ENCODE measurements at regions not wholly inside any gene's neighbourhood (a gene's known extent, or its start where the extent isn't known, plus 50 kb on each side); places are given as distances from the start of the nearest gene placed in this dataset.
"Not testable (repeated sequence)": the region's sequence is repeated elsewhere in the genome, so short reads cannot be mapped to it uniquely, and the experiment has no call there.

GRCh38 chr17:77796176-77796860 is 162.2 kb upstream of the TNRC6C start:
- Histone ChIP-seq H3K36me3 (ENCODE audit: control insufficient read depth, insufficient read depth, low read length) (no peaks in the 10 kb centered on the region), H3K9me3 (ENCODE audit: control insufficient read depth, low read length) (no peaks in the 10 kb centered on the region), H3K4me3 (ENCODE audit: insufficient read depth, low read depth, low read length) (no peak overlapping the region), H3K27me3 (ENCODE audit: control insufficient read depth, insufficient read depth, low read length, poor library complexity, severe bottlenecking) (no peaks in the 10 kb centered on the region), H3K27ac (ENCODE audit: insufficient read depth, low read depth, low read length, poor library complexity, severe bottlenecking) (no peak overlapping the region), H3K4me1 (ENCODE audit: control insufficient read depth, insufficient read depth, low read length) (no peaks in the 10 kb centered on the region)
- WGBS, 2 experiments: 84 to 88% methylated on average over 9 of the region's 9 CpGs

- Histone ChIP-seq H3K4me3 (ENCODE audit: insufficient read depth, low read depth, low read length) (no peak overlapping the region), H3K27ac (ENCODE audit: insufficient read depth, low read depth, low read length, poor library complexity, severe bottlenecking) (no peak overlapping the region), H3K4me1 (ENCODE audit: control insufficient read depth, insufficient read depth, low read length) (peaks cover 14% of the 10 kb centered on the region), H3K9me3 (ENCODE audit: control insufficient read depth, low read length) (no peaks in the 10 kb centered on the region), H3K27me3 (ENCODE audit: control insufficient read depth, insufficient read depth, low read length, poor library complexity, severe bottlenecking) (peaks cover 5% of the 10 kb centered on the region), H3K36me3 (ENCODE audit: control insufficient read depth, insufficient read depth, low read length) (no peaks in the 10 kb centered on the region)
- 94 to 97% methylated on average over 7 of the region's 7 CpGs for WGBS, 2 experiments
These were observed 160.5 kb upstream of the TNRC6C start for GRCh38 chr17:77798031-77798430.

GRCh38 chr17:77798481-77798880 is 160.0 kb upstream of the TNRC6C start:
- H3K4me1 ChIP-seq (ENCODE audit: control insufficient read depth, insufficient read depth, low read length): peaks cover 18% of the 10 kb centered on the region
- no peak overlapping the region for H3K27ac ChIP-seq (ENCODE audit: insufficient read depth, low read depth, low read length, poor library complexity, severe bottlenecking)
- H3K27me3 ChIP-seq (ENCODE audit: control insufficient read depth, insufficient read depth, low read length, poor library complexity, severe bottlenecking): peaks cover 5% of the 10 kb centered on the region
- no peaks in the 10 kb centered on the region for H3K9me3 ChIP-seq (ENCODE audit: control insufficient read depth, low read length)
- H3K4me3 ChIP-seq (ENCODE audit: insufficient read depth, low read depth, low read length): no peak overlapping the region
- H3K36me3 ChIP-seq (ENCODE audit: control insufficient read depth, insufficient read depth, low read length): no peaks in the 10 kb centered on the region
- WGBS, 2 experiments: 92 to 96% methylated on average over 8 of the region's 8 CpGs

- peaks cover 11% of the 10 kb centered on the region for H3K27me3 ChIP-seq (ENCODE audit: control insufficient read depth, insufficient read depth, low read length, poor library complexity, severe bottlenecking)
- 87 to 91% methylated on average over 15 of the region's 15 CpGs for WGBS, 2 experiments
- H3K9me3 ChIP-seq (ENCODE audit: control insufficient read depth, low read length): no peaks in the 10 kb centered on the region
- no peak overlapping the region for H3K27ac ChIP-seq (ENCODE audit: insufficient read depth, low read depth, low read length, poor library complexity, severe bottlenecking)
- H3K4me1 ChIP-seq (ENCODE audit: control insufficient read depth, insufficient read depth, low read length): peaks cover 31% of the 10 kb centered on the region
- H3K4me3 ChIP-seq (ENCODE audit: insufficient read depth, low read depth, low read length): no peak overlapping the region
- H3K36me3 ChIP-seq (ENCODE audit: control insufficient read depth, insufficient read depth, low read length): no peaks in the 10 kb centered on the region
These were observed 157.7 kb upstream of the TNRC6C start for GRCh38 chr17:77800816-77801215.

GRCh38 chr17:77801545-77802332 is 156.8 kb upstream of the TNRC6C start:
- Histone ChIP-seq H3K36me3 (ENCODE audit: control insufficient read depth, insufficient read depth, low read length) (no peaks in the 10 kb centered on the region), H3K27ac (ENCODE audit: insufficient read depth, low read depth, low read length, poor library complexity, severe bottlenecking) (no peak overlapping the region), H3K9me3 (ENCODE audit: control insufficient read depth, low read length) (no peaks in the 10 kb centered on the region), H3K27me3 (ENCODE audit: control insufficient read depth, insufficient read depth, low read length, poor library complexity, severe bottlenecking) (peaks cover 11% of the 10 kb centered on the region), H3K4me3 (ENCODE audit: insufficient read depth, low read depth, low read length) (no peak overlapping the region), H3K4me1 (ENCODE audit: control insufficient read depth, insufficient read depth, low read length) (peaks cover 31% of the 10 kb centered on the region)
- 86 to 88% methylated on average over 20 of the region's 20 CpGs for WGBS, 2 experiments

GRCh38 chr17:77802333-77802615 is 156.2 kb upstream of the TNRC6C start:
- Histone ChIP-seq H3K36me3 (ENCODE audit: control insufficient read depth, insufficient read depth, low read length) (no peaks in the 10 kb centered on the region), H3K4me3 (ENCODE audit: insufficient read depth, low read depth, low read length) (no peak overlapping the region), H3K27ac (ENCODE audit: insufficient read depth, low read depth, low read length, poor library complexity, severe bottlenecking) (no peak overlapping the region), H3K4me1 (ENCODE audit: control insufficient read depth, insufficient read depth, low read length) (peaks cover 31% of the 10 kb centered on the region), H3K27me3 (ENCODE audit: control insufficient read depth, insufficient read depth, low read length, poor library complexity, severe bottlenecking) (peaks cover 11% of the 10 kb centered on the region), H3K9me3 (ENCODE audit: control insufficient read depth, low read length) (no peaks in the 10 kb centered on the region)
- WGBS, 2 experiments: 36 to 37% methylated on average over 9 of the region's 9 CpGs

- 3 to 4% methylated on average over 10 of the region's 10 CpGs for WGBS, 2 experiments
- Histone ChIP-seq H3K36me3 (ENCODE audit: control insufficient read depth, insufficient read depth, low read length) (no peaks in the 10 kb centered on the region), H3K9me3 (ENCODE audit: control insufficient read depth, low read length) (no peaks in the 10 kb centered on the region), H3K4me1 (ENCODE audit: control insufficient read depth, insufficient read depth, low read length) (peaks cover 31% of the 10 kb centered on the region), H3K27ac (ENCODE audit: insufficient read depth, low read depth, low read length, poor library complexity, severe bottlenecking) (no peak overlapping the region), H3K27me3 (ENCODE audit: control insufficient read depth, insufficient read depth, low read length, poor library complexity, severe bottlenecking) (peaks cover 11% of the 10 kb centered on the region), H3K4me3 (ENCODE audit: insufficient read depth, low read depth, low read length) (no peak overlapping the region)
These were observed 155.7 kb upstream of the TNRC6C start for GRCh38 chr17:77802811-77803220.

GRCh38 chr17:77803726-77804125 is 154.8 kb upstream of the TNRC6C start:
- H3K36me3 ChIP-seq (ENCODE audit: control insufficient read depth, insufficient read depth, low read length): no peaks in the 10 kb centered on the region
- H3K27me3 ChIP-seq (ENCODE audit: control insufficient read depth, insufficient read depth, low read length, poor library complexity, severe bottlenecking): peaks cover 11% of the 10 kb centered on the region
- 93 to 95% methylated on average over 10 of the region's 10 CpGs for WGBS, 2 experiments
- H3K27ac ChIP-seq (ENCODE audit: insufficient read depth, low read depth, low read length, poor library complexity, severe bottlenecking): no peak overlapping the region
- H3K9me3 ChIP-seq (ENCODE audit: control insufficient read depth, low read length): no peaks in the 10 kb centered on the region
- H3K4me3 ChIP-seq (ENCODE audit: insufficient read depth, low read depth, low read length): no peak overlapping the region
- peaks cover 31% of the 10 kb centered on the region for H3K4me1 ChIP-seq (ENCODE audit: control insufficient read depth, insufficient read depth, low read length)

- H3K4me3 ChIP-seq (ENCODE audit: insufficient read depth, low read depth, low read length): no peak overlapping the region
- H3K27ac ChIP-seq (ENCODE audit: insufficient read depth, low read depth, low read length, poor library complexity, severe bottlenecking): no peak overlapping the region
- no peaks in the 10 kb centered on the region for H3K9me3 ChIP-seq (ENCODE audit: control insufficient read depth, low read length)
- 86 to 90% methylated on average over 20 to 21 of the region's 21 CpGs for WGBS, 2 experiments
- H3K27me3 ChIP-seq (ENCODE audit: control insufficient read depth, insufficient read depth, low read length, poor library complexity, severe bottlenecking): peaks cover 11% of the 10 kb centered on the region
- H3K4me1 ChIP-seq (ENCODE audit: control insufficient read depth, insufficient read depth, low read length): peaks cover 31% of the 10 kb centered on the region
- H3K36me3 ChIP-seq (ENCODE audit: control insufficient read depth, insufficient read depth, low read length): no peaks in the 10 kb centered on the region
These were observed 153.6 kb upstream of the TNRC6C start for GRCh38 chr17:77804796-77805426.

- not testable (repeated sequence) for H3K27ac ChIP-seq (ENCODE audit: insufficient read depth, low read depth, low read length, poor library complexity, severe bottlenecking); H3K36me3 ChIP-seq (ENCODE audit: control insufficient read depth, insufficient read depth, low read length); H3K9me3 ChIP-seq (ENCODE audit: control insufficient read depth, low read length); H3K4me3 ChIP-seq (ENCODE audit: insufficient read depth, low read depth, low read length)
- Histone ChIP-seq H3K27me3 (ENCODE audit: control insufficient read depth, insufficient read depth, low read length, poor library complexity, severe bottlenecking) (peaks cover 11% of the 10 kb centered on the region), H3K4me1 (ENCODE audit: control insufficient read depth, insufficient read depth, low read length) (peaks cover 38% of the 10 kb centered on the region)
- 92 to 95% methylated on average over 5 to 6 of the region's 6 CpGs for WGBS, 2 experiments
These were observed 152.5 kb upstream of the TNRC6C start for GRCh38 chr17:77805970-77806369.

All from ectodermal cell (in vitro differentiated cells).